SK-N-SH (cell line): ENCODE measurements at regions not wholly inside any gene's neighbourhood (a gene's known extent, or its start where the extent isn't known, plus 50 kb on each side); places are given as distances from the start of the nearest gene placed in this dataset.

Source experiments
- CTCF ChIA-PET: fragments of 300-600, 350-600 bp; formaldehyde crosslinking; extraction: SDS; loops from one replicate; lab custom pipeline; 2021; lab: Yijun Ruan, JAX
- POLR2A ChIA-PET: fragments of 350-600 bp; sonication (Branson Sonifier 250); formaldehyde crosslinking; extraction: SDS; loops from one replicate; lab custom pipeline; 2020; ENCODE audit warnings: antibody characterized with exemption, inconsistent platforms; lab: Yijun Ruan, JAX
- DNase-seq: peaks from one replicate; pipeline ENCODE4 v3.0.0; 2012
- H2AFZ ChIP-seq: fragments of 200-600 bp; sonication (generic); 2 replicates; pipeline ENCODE4 v1.8.1; 2016; ENCODE audit warnings: antibody characterized with exemption, mild to moderate bottlenecking, low read depth
- H3F3A ChIP-seq: fragments of 200-600 bp; sonication (generic); replicated peaks from 2 replicates; pipeline ENCODE3; 2016; ENCODE audit warnings: antibody characterized with exemption, mild to moderate bottlenecking; ENCODE audit not compliant: insufficient read depth
- H3K27ac ChIP-seq, 2 experiments: fragments of 200-500 bp in 1 of 2; fragments of 200-600 bp in 1 of 2; sonication (Bioruptor generic) in 1 of 2; sonication (generic), shearing (Covaris generic) in 1 of 2; 2 replicates each; pipeline versions ENCODE4 v1.5.1 to v1.6.1; 2014 to 2016; ENCODE audit warnings: low read depth in 2 of 2, inconsistent platforms in 1 of 2, low read length in 1 of 2, mild to moderate bottlenecking in 1 of 2, mixed read lengths in 1 of 2
- H3K27me3 ChIP-seq: fragments of 200-600 bp; sonication (generic), shearing (Covaris generic); 2 replicates; pipeline ENCODE4 v1.6.1; 2016; ENCODE audit warnings: mixed run types; ENCODE audit not compliant: insufficient read depth
- H3K36me3 ChIP-seq, 2 experiments: fragments of 200-500 bp in 1 of 2; fragments of 200-600 bp in 1 of 2; sonication (Bioruptor generic) in 1 of 2; sonication (generic) in 1 of 2; replicated peaks in 1 of 2; 2 replicates each; pipeline versions ENCODE3 to v1.5.1; 2014 to 2016; ENCODE audit warnings: low read length in 1 of 2, mild to moderate bottlenecking in 1 of 2; ENCODE audit not compliant: insufficient read depth in 2 of 2, control insufficient read depth in 1 of 2
- H3K4me1 ChIP-seq, 2 experiments: fragments of 200-500 bp in 1 of 2; fragments of 200-600 bp in 1 of 2; sonication (Bioruptor generic) in 1 of 2; sonication (generic), shearing (Covaris generic) in 1 of 2; 2 replicates each; pipeline versions ENCODE4 v1.5.1 to v1.6.1; 2014 to 2016; ENCODE audit warnings: low read depth in 1 of 2, low read length in 1 of 2, mixed run types in 1 of 2; ENCODE audit not compliant: insufficient read depth in 2 of 2, control insufficient read depth in 1 of 2
- H3K4me2 ChIP-seq: fragments of 200-600 bp; sonication (generic), shearing (Covaris generic); 2 replicates; pipeline ENCODE4 v1.6.1; 2017; ENCODE audit warnings: mixed run types
- H3K4me3 ChIP-seq, 2 experiments: fragments of 200-500 bp in 1 of 2; fragments of 200-600 bp in 1 of 2; sonication (Bioruptor generic) in 1 of 2; sonication (generic), shearing (Covaris generic) in 1 of 2; 2 replicates each; pipeline versions ENCODE4 v1.5.1 to v1.8.1; 2014 to 2016; ENCODE audit warnings: low read depth in 2 of 2, inconsistent platforms in 1 of 2, low read length in 1 of 2, mild to moderate bottlenecking in 1 of 2, mixed read lengths in 1 of 2, moderate library complexity in 1 of 2
- H3K79me2 ChIP-seq: fragments of 200-600 bp; sonication (generic); 2 replicates; pipeline ENCODE4 v1.8.1; 2017; ENCODE audit warnings: mild to moderate bottlenecking; ENCODE audit not compliant: insufficient read depth
- H3K9ac ChIP-seq: fragments of 200-600 bp; sonication (generic); 2 replicates; pipeline ENCODE4 v1.6.1; 2017; ENCODE audit warnings: mixed run types
- H3K9me2 ChIP-seq: fragments of 200-600 bp; sonication (generic); 2 replicates; pipeline ENCODE4 v1.6.1; 2017; ENCODE audit warnings: mixed run types
- H3K9me3 ChIP-seq: fragments of 200-600 bp; sonication (generic); 2 replicates; pipeline ENCODE4 v1.6.1; 2017; ENCODE audit warnings: mixed run types, mild to moderate bottlenecking, moderate library complexity
- H4K20me1 ChIP-seq: fragments of 200-600 bp; sonication (generic); 2 replicates; pipeline ENCODE4 v1.6.1; 2017; ENCODE audit warnings: mild to moderate bottlenecking, mixed run types; ENCODE audit not compliant: insufficient read depth
- CHD2 ChIP-seq: fragments of 150-350 bp; IDR thresholded peaks from 2 replicates; pipeline ENCODE4 v1.6.1; 2018; ENCODE audit warnings: low read length; ENCODE audit not compliant: partially characterized antibody
- ELF1 ChIP-seq: IDR thresholded peaks from 2 replicates; pipeline ENCODE4 v1.4.0; 2012
- EZH2phosphoT487 ChIP-seq: fragments of 200-600 bp; sonication (generic); IDR thresholded peaks from 2 replicates; pipeline ENCODE4 v1.6.1; 2017; ENCODE audit warnings: low read depth, mixed run types, mild to moderate bottlenecking, antibody characterized with exemption, moderate library complexity, borderline replicate concordance
- FOSL2 ChIP-seq: IDR thresholded peaks from 2 replicates; pipeline ENCODE4 v1.4.0; 2012; ENCODE audit warnings: low read depth, mild to moderate bottlenecking, moderate library complexity, borderline replicate concordance
- FOXM1 ChIP-seq: IDR thresholded peaks from 2 replicates; pipeline ENCODE4 v1.4.0; 2012; ENCODE audit warnings: low read depth, mild to moderate bottlenecking
- GABPA ChIP-seq: IDR thresholded peaks from 2 replicates; pipeline ENCODE4 v1.4.0; 2012; ENCODE audit warnings: low read depth, mild to moderate bottlenecking
- JUND ChIP-seq: IDR thresholded peaks from 2 replicates; pipeline ENCODE4 v1.4.0; 2012
- NRF1 ChIP-seq: IDR thresholded peaks from 2 replicates; pipeline ENCODE4 v1.6.1; 2012; ENCODE audit warnings: low read depth, mild to moderate bottlenecking, low read length
- POLR2AphosphoS5 ChIP-seq: IDR thresholded peaks from 2 replicates; pipeline ENCODE4 v1.6.1; 2012; ENCODE audit warnings: low read depth, low read length
- RAD21 ChIP-seq: IDR thresholded peaks from 2 replicates; pipeline ENCODE4 v1.6.1; 2012; ENCODE audit warnings: mild to moderate bottlenecking, low read length
- RCOR1 ChIP-seq: fragments of 150-350 bp; IDR thresholded peaks from 2 replicates; pipeline ENCODE4 v1.6.1; 2017; ENCODE audit warnings: antibody characterized with exemption, low read length
- RFX5 ChIP-seq: IDR thresholded peaks from 2 replicates; pipeline ENCODE4 v1.6.1; 2012; ENCODE audit warnings: mild to moderate bottlenecking, improper control_type of control experiment, low read length
- RXRA ChIP-seq: IDR thresholded peaks from 2 replicates; pipeline ENCODE4 v1.4.0; 2012; ENCODE audit warnings: low read depth, mild to moderate bottlenecking, borderline replicate concordance
- SIN3A ChIP-seq: IDR thresholded peaks from 2 replicates; pipeline ENCODE4 v1.6.1; 2012; ENCODE audit warnings: low read depth, mild to moderate bottlenecking, low read length, moderate library complexity, borderline replicate concordance
- YY1 ChIP-seq: IDR thresholded peaks from 2 replicates; pipeline ENCODE4 v1.4.0; 2012; ENCODE audit warnings: low read depth, mild to moderate bottlenecking
- WGBS: methylation state at CpG from one replicate; pipeline ENCODE4 v1.1.6; 2017; ENCODE audit warnings: low lambda C conversion rate; 5-methylcytosine and 5-hydroxymethylcytosine counted together
- TF ChIP-seq, protein P1 (sequence below): IDR thresholded peaks from 2 replicates; pipeline ENCODE4 v1.4.0; 2012; ENCODE audit warnings: low read depth, borderline replicate concordance
- TF ChIP-seq, protein P2 (sequence below): fragments of 200-600 bp; sonication (generic); IDR thresholded peaks from 2 replicates; pipeline ENCODE4 v1.6.1; 2017; ENCODE audit warnings: antibody characterized with exemption, mild to moderate bottlenecking, moderate library complexity
- TF ChIP-seq, protein P3 (sequence below): IDR thresholded peaks from 2 replicates; pipeline ENCODE4; 2012

DNA sequence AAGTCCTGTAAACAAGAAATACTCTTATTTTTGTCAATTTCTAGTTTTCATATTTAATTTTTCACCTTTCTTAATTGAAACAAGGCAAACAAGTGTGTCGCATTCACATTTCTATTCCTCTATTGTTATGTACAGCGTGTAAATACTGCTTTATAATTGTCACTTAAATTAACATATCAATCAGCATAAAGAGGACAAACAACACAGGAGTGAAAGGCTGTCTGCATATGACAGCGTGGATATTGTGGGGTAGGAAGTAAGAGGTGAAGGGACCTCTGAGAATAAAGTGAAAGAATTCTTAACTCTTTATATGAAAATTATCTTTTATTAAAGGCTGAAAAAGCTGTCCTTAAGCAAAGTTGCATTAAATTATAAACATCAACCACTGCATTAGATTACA is 797.9 kb upstream of the COBL start:
- CTCF ChIA-PET: interaction anchor here (0.7 kb wide), 1 partner anchor 337 kb away, joined by 3 read pairs; no protein-coding TSS in a partner anchor

DNA sequence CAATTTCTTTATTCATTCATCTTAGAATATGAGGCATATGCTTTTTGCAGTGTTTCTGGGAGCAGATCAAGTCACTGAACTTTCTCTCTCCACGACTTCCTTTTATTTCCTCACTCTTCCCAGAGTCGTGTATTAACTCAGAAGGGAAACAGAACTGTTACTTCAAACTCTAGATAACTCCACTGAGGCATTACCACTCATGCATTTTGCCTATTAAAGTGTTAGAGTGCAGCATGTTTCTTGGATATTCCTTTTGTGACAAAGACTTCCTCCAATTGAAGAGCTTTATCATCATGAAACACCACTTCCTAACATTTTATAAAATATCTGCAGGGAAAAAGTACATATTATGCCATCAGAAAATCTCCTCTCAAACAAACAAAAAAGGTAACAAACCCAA is 797.4 kb upstream of the COBL start:
- Histone ChIP-seq H3K27me3 (no peaks in the 10 kb centered on the region), H3K36me3 (no peaks in the 10 kb centered on the region), H3K9me3 (0 out of 2 replicates have a peak, but pooled peaks cover 4% of the 10 kb centered on the region), H3K9me2 (no peaks in the 10 kb centered on the region), H3K4me2 (no peak overlapping the region), H3K79me2 (no peaks in the 10 kb centered on the region), H3K4me3 (no peak overlapping the region), H3K27ac (no peak overlapping the region), H4K20me1 (no peaks in the 10 kb centered on the region), H3K9ac (no peak overlapping the region), H3K4me1 (no peaks in the 10 kb centered on the region), H3F3A (no peaks in the 10 kb centered on the region), H2AFZ (no peak overlapping the region)
- DNase-seq: no peak
- 9% methylated on average over 2 of the region's 2 CpGs for WGBS
- CTCF ChIA-PET: interaction anchor here (0.7 kb wide), 1 partner anchor 336 kb away, joined by 3 read pairs; no protein-coding TSS in a partner anchor
- no peak for TF ChIP-seq RFX5
- no peak for TF ChIP-seq RXRA
- POLR2A ChIA-PET: no interaction called here

More for the DNA sequence above, 797.9 kb upstream of the COBL start:
- Histone ChIP-seq H3K4me2 (no peak overlapping the region), H4K20me1 (no peaks in the 10 kb centered on the region), H3K79me2 (no peaks in the 10 kb centered on the region), H3K9me2 (no peaks in the 10 kb centered on the region), H3K4me1 (no peaks in the 10 kb centered on the region), H3K27me3 (no peaks in the 10 kb centered on the region), H3K4me3 (no peak overlapping the region), H3K36me3 (no peaks in the 10 kb centered on the region), H3K9me3 (0 out of 2 replicates have a peak, but pooled peaks cover 4% of the 10 kb centered on the region), H3F3A (no peaks in the 10 kb centered on the region), H3K9ac (no peak overlapping the region), H3K27ac (no peak overlapping the region), H2AFZ (no peak overlapping the region)
- POLR2A ChIA-PET: no interaction called here
- WGBS: 36% methylated on average over 3 of the region's 3 CpGs
- no peak for DNase-seq
- TF ChIP-seq RXRA: no peak
- no peak for TF ChIP-seq RFX5
- TF ChIP-seq, protein P1, sequence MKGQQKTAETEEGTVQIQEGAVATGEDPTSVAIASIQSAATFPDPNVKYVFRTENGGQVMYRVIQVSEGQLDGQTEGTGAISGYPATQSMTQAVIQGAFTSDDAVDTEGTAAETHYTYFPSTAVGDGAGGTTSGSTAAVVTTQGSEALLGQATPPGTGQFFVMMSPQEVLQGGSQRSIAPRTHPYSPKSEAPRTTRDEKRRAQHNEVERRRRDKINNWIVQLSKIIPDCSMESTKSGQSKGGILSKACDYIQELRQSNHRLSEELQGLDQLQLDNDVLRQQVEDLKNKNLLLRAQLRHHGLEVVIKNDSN: no peak
- TF ChIP-seq ELF1: no peak
- TF ChIP-seq, protein P2, sequence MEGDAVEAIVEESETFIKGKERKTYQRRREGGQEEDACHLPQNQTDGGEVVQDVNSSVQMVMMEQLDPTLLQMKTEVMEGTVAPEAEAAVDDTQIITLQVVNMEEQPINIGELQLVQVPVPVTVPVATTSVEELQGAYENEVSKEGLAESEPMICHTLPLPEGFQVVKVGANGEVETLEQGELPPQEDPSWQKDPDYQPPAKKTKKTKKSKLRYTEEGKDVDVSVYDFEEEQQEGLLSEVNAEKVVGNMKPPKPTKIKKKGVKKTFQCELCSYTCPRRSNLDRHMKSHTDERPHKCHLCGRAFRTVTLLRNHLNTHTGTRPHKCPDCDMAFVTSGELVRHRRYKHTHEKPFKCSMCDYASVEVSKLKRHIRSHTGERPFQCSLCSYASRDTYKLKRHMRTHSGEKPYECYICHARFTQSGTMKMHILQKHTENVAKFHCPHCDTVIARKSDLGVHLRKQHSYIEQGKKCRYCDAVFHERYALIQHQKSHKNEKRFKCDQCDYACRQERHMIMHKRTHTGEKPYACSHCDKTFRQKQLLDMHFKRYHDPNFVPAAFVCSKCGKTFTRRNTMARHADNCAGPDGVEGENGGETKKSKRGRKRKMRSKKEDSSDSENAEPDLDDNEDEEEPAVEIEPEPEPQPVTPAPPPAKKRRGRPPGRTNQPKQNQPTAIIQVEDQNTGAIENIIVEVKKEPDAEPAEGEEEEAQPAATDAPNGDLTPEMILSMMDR: no peak
- TF ChIP-seq JUND: no peak

DNA sequence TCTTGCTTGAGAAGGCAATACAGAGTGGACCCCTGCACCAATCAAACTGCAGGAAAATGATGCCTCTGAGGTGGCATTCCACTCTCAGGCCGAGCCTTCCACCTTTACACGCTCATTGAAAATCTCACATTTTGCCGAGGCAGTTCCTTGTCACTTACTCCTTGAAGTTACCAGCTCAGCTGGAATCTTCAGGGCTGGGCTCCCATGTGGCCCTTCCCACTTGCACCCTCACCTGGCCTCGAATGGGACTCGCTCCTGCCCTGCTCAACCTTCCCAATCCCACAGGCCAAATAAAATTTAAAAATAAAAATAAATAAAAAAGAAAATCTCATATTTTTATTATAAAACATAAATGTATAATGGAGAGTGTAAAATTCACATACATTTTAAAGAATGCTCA is 790.7 kb upstream of the COBL start:
- no peak for DNase-seq
- H3K4me1 ChIP-seq: no peaks in the 10 kb centered on the region
- no peaks in the 10 kb centered on the region for H3K36me3 ChIP-seq
- H3K4me2 ChIP-seq: no peak overlapping the region
- WGBS: 24% methylated on average over 5 of the region's 5 CpGs
- no peak overlapping the region for H2AFZ ChIP-seq
- no peaks in the 10 kb centered on the region for H3K9me2 ChIP-seq
- ChIA-PET CTCF (no interaction called here), POLR2A (no interaction called here)
- no peak overlapping the region for H3K27ac ChIP-seq
- no peaks in the 10 kb centered on the region for H3K79me2 ChIP-seq
- H3K4me3 ChIP-seq: no peak overlapping the region
- H3K27me3 ChIP-seq: no peaks in the 10 kb centered on the region
- no peak overlapping the region for H3K9ac ChIP-seq
- no peaks in the 10 kb centered on the region for H3F3A ChIP-seq
- peaks cover 4% of the 10 kb centered on the region; the same call in 1 of the 2 replicates for H3K9me3 ChIP-seq
- no peaks in the 10 kb centered on the region for H4K20me1 ChIP-seq
- no peak for TF ChIP-seq POLR2AphosphoS5
- TF ChIP-seq FOSL2: no peak
- no peak for TF ChIP-seq SIN3A
- TF ChIP-seq, protein P3, sequence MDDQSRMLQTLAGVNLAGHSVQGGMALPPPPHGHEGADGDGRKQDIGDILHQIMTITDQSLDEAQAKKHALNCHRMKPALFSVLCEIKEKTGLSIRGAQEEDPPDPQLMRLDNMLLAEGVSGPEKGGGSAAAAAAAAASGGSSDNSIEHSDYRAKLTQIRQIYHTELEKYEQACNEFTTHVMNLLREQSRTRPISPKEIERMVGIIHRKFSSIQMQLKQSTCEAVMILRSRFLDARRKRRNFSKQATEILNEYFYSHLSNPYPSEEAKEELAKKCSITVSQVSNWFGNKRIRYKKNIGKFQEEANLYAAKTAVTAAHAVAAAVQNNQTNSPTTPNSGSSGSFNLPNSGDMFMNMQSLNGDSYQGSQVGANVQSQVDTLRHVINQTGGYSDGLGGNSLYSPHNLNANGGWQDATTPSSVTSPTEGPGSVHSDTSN: no peak
- TF ChIP-seq YY1: no peak
- no peak for TF ChIP-seq RCOR1
- TF ChIP-seq FOXM1: no peak
- TF ChIP-seq JUND: no peak
- no peak for TF ChIP-seq RAD21
- TF ChIP-seq NRF1: no peak
- TF ChIP-seq, protein P2: no peak
- TF ChIP-seq CHD2: no peak
- no peak for TF ChIP-seq GABPA
- no peak for TF ChIP-seq EZH2phosphoT487
